OCI-LY7 (cell line): ENCODE measurements at regions not wholly inside any gene's neighbourhood (a gene's known extent, or its start where the extent isn't known, plus 50 kb on each side); places are given as distances from the start of the nearest gene placed in this dataset.

ENCODE experiments used
- CTCF ChIP-seq: fragments of 200-600 bp; sonication (generic); conservative IDR thresholded peaks from 2 replicates; pipeline ENCODE4 v1.5.1; 2014; ENCODE audit warnings: mild to moderate bottlenecking, antibody characterized with exemption, low read length, moderate library complexity, mixed read lengths
- EZH2phosphoT487 ChIP-seq: fragments of 200-600 bp; sonication (generic); IDR thresholded peaks from 2 replicates; pipeline ENCODE4 v1.6.1; 2018; ENCODE audit warnings: low read depth, borderline replicate concordance, mild to moderate bottlenecking, mixed run types, antibody characterized with exemption, low read length, moderate library complexity, mixed read lengths

- TF ChIP-seq CTCF (no peak), EZH2phosphoT487 (no peak)
Observed at GRCh38 chr2:23207871-23208270, 177.1 kb upstream of the KLHL29 start.
